ENCODE measurements at regions not wholly inside any gene's neighbourhood (a gene's known extent, or its start where the extent isn't known, plus 50 kb on each side); places are given as distances from the start of the nearest gene placed in this dataset.
A peak's percentile ranks its signal among the peaks of the same experiment; 100 is the strongest.

DNA sequence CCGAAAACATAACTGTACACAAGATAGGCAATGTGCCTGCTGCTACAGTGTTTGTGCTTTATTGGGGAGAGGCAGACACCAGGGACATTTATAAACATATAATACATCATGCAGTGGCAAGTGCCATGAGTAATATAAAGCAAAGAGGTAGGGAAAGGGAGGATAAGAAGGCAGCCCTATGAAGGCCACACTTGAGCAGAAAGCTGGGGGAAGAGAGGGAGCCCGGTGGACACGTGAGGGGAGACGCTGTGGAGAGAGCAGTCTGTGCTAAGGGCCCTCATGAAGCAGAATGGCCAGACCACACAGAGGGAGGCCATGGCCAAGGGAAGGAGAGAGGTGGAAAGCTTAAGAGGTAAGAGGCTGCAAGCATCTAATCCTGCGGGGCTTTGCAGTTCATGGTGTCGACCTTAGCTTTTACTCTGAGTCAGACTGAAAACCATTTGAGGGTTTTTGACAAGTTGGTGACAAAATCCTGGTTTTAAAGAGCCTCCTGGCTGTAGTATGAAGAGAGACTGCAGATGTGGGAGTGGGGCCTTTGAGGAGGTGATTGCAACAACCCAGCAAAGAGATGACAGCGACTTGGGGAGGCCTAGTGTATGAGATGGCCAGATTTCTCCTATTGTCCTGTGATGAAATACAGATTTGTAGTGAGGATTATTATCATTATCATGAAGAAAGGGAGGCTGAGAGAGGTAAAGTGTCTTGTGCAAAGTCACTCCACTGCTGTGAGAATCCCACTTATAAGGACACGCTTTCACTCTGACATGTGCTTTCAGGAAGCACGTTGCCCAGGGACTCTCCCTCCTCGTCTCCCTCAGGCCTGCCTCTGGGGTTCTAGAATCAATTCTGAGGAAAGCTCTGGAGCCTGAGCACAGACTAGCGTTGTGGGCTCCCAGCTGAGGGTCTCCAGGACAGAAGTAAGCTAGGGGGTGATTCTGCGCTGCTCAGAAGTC, 192.9 kb downstream of the RHOU start:
- peaks cover 62% of the 10 kb centered on the region for H3K27me3 ChIP-seq (ENCODE audit: low read depth, low read length)
- H3K4me1 ChIP-seq (ENCODE audit: low read length): peaks cover 14% of the 10 kb centered on the region
- no peaks in the 10 kb centered on the region for H3K79me2 ChIP-seq (ENCODE audit: low read length)
- H3K9ac ChIP-seq (ENCODE audit: low read length): no peak overlapping the region
- no peak for TF ChIP-seq EZH2phosphoT487 (IDR thresholded peaks at IDR 0.05; ENCODE audit: low read depth)
- peak; percentile 55 for TF ChIP-seq CTCF (IDR thresholded peaks at IDR 0.05; ENCODE audit: low read depth, low read length)
- H3K27ac ChIP-seq (ENCODE audit: low read length): no peak overlapping the region
- H3K4me2 ChIP-seq (ENCODE audit: low read length): peak overlapping the region; percentile 21
- no peaks in the 10 kb centered on the region for H3K36me3 ChIP-seq (replicated peaks; ENCODE audit: low read depth, low read length)
- H4K20me1 ChIP-seq (ENCODE audit: insufficient read depth, low read length): no peaks in the 10 kb centered on the region
- H2AFZ ChIP-seq (ENCODE audit: low read depth, low read length): no peak overlapping the region
- H3K9me3 ChIP-seq (ENCODE audit: insufficient read depth, low read length): no peaks in the 10 kb centered on the region
- no peak overlapping the region for H3K4me3 ChIP-seq (ENCODE audit: low read length)

DNA sequence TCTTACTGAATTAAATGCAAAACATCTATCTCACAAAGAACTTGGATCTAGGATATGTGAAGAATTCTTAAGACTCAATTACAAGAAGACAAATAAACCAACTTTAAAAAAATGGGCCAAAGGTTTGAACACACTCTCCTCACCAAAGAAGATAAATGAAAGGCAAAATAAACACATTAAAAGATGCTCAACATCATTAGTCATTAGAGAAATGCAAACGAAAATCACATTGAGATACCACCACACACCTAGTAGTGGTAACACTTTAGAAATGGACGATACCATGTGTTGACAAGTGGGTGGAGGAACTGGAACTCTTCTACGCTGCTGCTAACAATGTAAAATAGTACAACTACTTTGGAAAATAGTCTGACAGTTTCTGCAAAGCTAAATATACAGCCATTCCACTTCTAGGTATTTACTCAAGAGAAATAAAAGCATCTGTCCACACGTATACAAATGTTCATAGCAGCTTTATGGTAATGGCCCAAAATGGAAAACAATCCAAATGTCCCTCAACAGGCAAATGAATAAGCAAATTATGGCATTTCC, 194.3 kb downstream of the RHOU start:
- Histone ChIP-seq H3K36me3 (replicated peaks; ENCODE audit: low read depth, low read length) (no peaks in the 10 kb centered on the region), H3K79me2 (ENCODE audit: low read length) (no peaks in the 10 kb centered on the region), H3K9me3 (ENCODE audit: insufficient read depth, low read length) (no peaks in the 10 kb centered on the region), H3K4me3 (ENCODE audit: low read length) (no peak overlapping the region), H3K27ac (ENCODE audit: low read length) (no peak overlapping the region), H3K9ac (ENCODE audit: low read length) (no peak overlapping the region), H4K20me1 (ENCODE audit: insufficient read depth, low read length) (no peaks in the 10 kb centered on the region), H3K27me3 (ENCODE audit: low read depth, low read length) (peaks cover 75% of the 10 kb centered on the region), H3K4me2 (ENCODE audit: low read length) (no peak overlapping the region), H3K4me1 (ENCODE audit: low read length) (peaks cover 14% of the 10 kb centered on the region), H2AFZ (ENCODE audit: low read depth, low read length) (no peak overlapping the region)
- no peak for TF ChIP-seq CTCF (IDR thresholded peaks at IDR 0.05; ENCODE audit: low read depth, low read length)
- no peak for TF ChIP-seq EZH2phosphoT487 (IDR thresholded peaks at IDR 0.05; ENCODE audit: low read depth)

GRCh38 chr1:228930479-228930957, 195.2 kb downstream of the RHOU start:
- no peak overlapping the region for H2AFZ ChIP-seq (ENCODE audit: low read depth, low read length)
- H3K36me3 ChIP-seq (replicated peaks; ENCODE audit: low read depth, low read length): no peaks in the 10 kb centered on the region
- H3K9me3 ChIP-seq (ENCODE audit: insufficient read depth, low read length): no peaks in the 10 kb centered on the region
- peaks cover 14% of the 10 kb centered on the region for H3K4me1 ChIP-seq (ENCODE audit: low read length)
- TF ChIP-seq EZH2phosphoT487 (IDR thresholded peaks at IDR 0.05; ENCODE audit: low read depth) (no peak), CTCF (IDR thresholded peaks at IDR 0.05; ENCODE audit: low read depth, low read length) (no peak)
- H4K20me1 ChIP-seq (ENCODE audit: insufficient read depth, low read length): no peaks in the 10 kb centered on the region
- peaks cover 74% of the 10 kb centered on the region for H3K27me3 ChIP-seq (ENCODE audit: low read depth, low read length)
- no peak overlapping the region for H3K4me2 ChIP-seq (ENCODE audit: low read length)
- H3K9ac ChIP-seq (ENCODE audit: low read length): no peak overlapping the region
- H3K27ac ChIP-seq (ENCODE audit: low read length): no peak overlapping the region
- H3K79me2 ChIP-seq (ENCODE audit: low read length): no peaks in the 10 kb centered on the region
- no peak overlapping the region for H3K4me3 ChIP-seq (ENCODE audit: low read length)

DNA sequence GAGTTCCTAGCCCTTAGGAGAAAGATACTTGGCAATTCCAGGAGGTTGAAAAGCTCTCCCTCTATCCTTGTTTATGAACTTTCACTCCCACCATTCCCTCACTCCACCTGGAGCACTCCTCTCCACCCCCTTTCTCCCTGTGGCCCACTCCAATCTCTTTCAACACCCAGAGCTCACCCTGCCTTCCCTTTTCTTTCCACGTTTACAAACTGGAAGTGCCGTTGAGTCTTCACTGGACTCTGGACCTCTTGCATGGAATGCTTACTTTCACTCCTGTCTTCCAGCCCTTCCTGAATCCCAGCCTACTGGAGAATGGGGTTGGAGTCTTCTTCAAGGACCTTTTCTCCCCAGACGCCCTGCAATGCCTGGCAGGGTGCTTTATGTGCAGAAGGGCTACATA, 198.5 kb downstream of the RHOU start:
- Histone ChIP-seq H3K4me2 (ENCODE audit: low read length) (no peak overlapping the region), H3K36me3 (replicated peaks; ENCODE audit: low read depth, low read length) (no peaks in the 10 kb centered on the region), H3K4me1 (ENCODE audit: low read length) (peaks cover 3% of the 10 kb centered on the region), H3K27me3 (ENCODE audit: low read depth, low read length) (peaks cover 60% of the 10 kb centered on the region), H3K27ac (ENCODE audit: low read length) (no peak overlapping the region), H4K20me1 (ENCODE audit: insufficient read depth, low read length) (no peaks in the 10 kb centered on the region), H3K9ac (ENCODE audit: low read length) (no peak overlapping the region), H3K79me2 (ENCODE audit: low read length) (no peaks in the 10 kb centered on the region), H3K4me3 (ENCODE audit: low read length) (no peak overlapping the region), H2AFZ (ENCODE audit: low read depth, low read length) (no peak overlapping the region), H3K9me3 (ENCODE audit: insufficient read depth, low read length) (no peaks in the 10 kb centered on the region)
- TF ChIP-seq CTCF (IDR thresholded peaks at IDR 0.05; ENCODE audit: low read depth, low read length): no peak
- TF ChIP-seq EZH2phosphoT487 (IDR thresholded peaks at IDR 0.05; ENCODE audit: low read depth): no peak

Measured in OCI-LY3 (cell line).